ENCODE measurements at regions not wholly inside any gene's neighbourhood (a gene's known extent, or its start where the extent isn't known, plus 50 kb on each side); places are given as distances from the start of the nearest gene placed in this dataset.

DNA sequence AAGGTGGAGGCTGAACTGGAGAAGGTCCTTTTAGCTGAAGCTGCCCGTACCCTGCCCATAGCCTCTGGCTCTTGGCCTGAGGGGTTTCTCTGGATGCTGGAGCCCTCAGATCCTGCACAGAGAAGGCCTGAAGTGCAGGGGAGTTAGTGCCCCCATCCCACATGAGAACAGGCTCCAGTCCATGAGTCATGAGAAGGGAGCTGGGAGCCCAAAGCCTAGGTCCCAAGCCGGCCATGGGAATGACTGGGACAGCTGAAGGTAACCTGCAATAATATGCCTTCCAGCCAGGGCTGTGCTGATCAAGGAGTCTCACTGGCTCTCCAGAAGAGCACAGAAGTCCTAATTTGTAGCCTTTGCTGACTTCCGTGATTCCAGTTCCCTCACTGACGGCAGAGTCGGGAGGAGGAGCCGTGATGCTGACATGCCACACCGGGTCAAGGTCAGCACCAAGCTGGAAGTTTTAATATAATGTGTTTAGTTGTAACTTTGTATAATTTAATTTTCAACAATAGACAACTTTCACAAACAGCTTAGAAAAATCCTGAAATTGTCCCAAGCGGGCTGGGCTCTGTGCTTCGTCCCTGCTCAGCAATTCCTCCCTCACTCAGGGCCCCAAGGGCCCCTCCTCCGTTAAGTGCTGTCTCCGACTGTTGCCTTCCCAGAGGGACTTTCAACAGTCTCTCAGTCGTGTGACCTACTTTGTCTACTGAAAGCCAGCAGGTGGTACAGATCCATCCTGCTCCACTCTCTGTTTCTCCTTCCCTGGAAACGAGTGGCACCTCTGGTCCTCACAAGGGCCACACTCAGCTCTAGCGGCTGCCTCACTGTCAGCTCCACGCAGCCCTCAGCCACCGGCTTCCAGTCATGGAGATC is 387.8 kb downstream of the GADD45G start:
- TF ChIP-seq, protein P1, sequence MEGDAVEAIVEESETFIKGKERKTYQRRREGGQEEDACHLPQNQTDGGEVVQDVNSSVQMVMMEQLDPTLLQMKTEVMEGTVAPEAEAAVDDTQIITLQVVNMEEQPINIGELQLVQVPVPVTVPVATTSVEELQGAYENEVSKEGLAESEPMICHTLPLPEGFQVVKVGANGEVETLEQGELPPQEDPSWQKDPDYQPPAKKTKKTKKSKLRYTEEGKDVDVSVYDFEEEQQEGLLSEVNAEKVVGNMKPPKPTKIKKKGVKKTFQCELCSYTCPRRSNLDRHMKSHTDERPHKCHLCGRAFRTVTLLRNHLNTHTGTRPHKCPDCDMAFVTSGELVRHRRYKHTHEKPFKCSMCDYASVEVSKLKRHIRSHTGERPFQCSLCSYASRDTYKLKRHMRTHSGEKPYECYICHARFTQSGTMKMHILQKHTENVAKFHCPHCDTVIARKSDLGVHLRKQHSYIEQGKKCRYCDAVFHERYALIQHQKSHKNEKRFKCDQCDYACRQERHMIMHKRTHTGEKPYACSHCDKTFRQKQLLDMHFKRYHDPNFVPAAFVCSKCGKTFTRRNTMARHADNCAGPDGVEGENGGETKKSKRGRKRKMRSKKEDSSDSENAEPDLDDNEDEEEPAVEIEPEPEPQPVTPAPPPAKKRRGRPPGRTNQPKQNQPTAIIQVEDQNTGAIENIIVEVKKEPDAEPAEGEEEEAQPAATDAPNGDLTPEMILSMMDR (optimal IDR thresholded peaks at IDR 0.05 in 1 of 3, IDR thresholded peaks at IDR 0.05 in 1 of 3, conservative IDR thresholded peaks at IDR 0.05 in 1 of 3; ENCODE audit: extremely low read depth in 1 of 3, insufficient read depth in 2 of 3, low read length in 3 of 3) = no peak
- no peak for TF ChIP-seq EZH2 (IDR thresholded peaks at IDR 0.05; ENCODE audit: low read length)

All from keratinocyte (primary cell).